KMS-11 (cell line): ENCODE measurements at regions not wholly inside any gene's neighbourhood (a gene's known extent, or its start where the extent isn't known, plus 50 kb on each side); places are given as distances from the start of the nearest gene placed in this dataset.

Experiments used
- H2AFZ ChIP-seq: fragments of 200-600 bp; sonication (generic); 2 replicates; pipeline ENCODE4 v1.6.1; 2016; ENCODE audit warnings: antibody characterized with exemption, mixed run types, low read depth
- H3K27ac ChIP-seq: fragments of 200-600 bp; sonication (generic); 2 replicates; pipeline ENCODE4 v1.6.1; 2016; ENCODE audit warnings: mild to moderate bottlenecking, mixed run types
- H3K27me3 ChIP-seq: fragments of 200-600 bp; sonication (generic); 2 replicates; pipeline ENCODE4 v1.6.1; 2017; ENCODE audit warnings: mild to moderate bottlenecking, low read depth, mixed run types, moderate library complexity; ENCODE audit not compliant: insufficient read depth
- H3K36me3 ChIP-seq: fragments of 200-600 bp; sonication (generic); 2 replicates; pipeline ENCODE4 v1.6.1; 2017; ENCODE audit warnings: mild to moderate bottlenecking, mixed run types; ENCODE audit not compliant: insufficient read depth
- H3K4me1 ChIP-seq: fragments of 200-600 bp; sonication (generic); 2 replicates; pipeline ENCODE4 v1.6.1; 2016; ENCODE audit warnings: mild to moderate bottlenecking, low read depth, mixed run types; ENCODE audit not compliant: poor library complexity, severe bottlenecking
- H3K4me2 ChIP-seq: fragments of 200-600 bp; sonication (generic); 2 replicates; pipeline ENCODE4 v1.7.0; 2016; ENCODE audit warnings: mild to moderate bottlenecking, mixed run types
- H3K4me3 ChIP-seq: fragments of 200-600 bp; sonication (generic); IDR thresholded peaks from 2 replicates; pipeline ENCODE4 v1.6.1; 2017; ENCODE audit warnings: low read depth, low read length, mixed read lengths; ENCODE audit not compliant: insufficient read depth
- H3K79me2 ChIP-seq: fragments of 200-600 bp; sonication (generic); 2 replicates; pipeline ENCODE4 v1.6.1; 2016; ENCODE audit warnings: low read depth, mixed run types; ENCODE audit not compliant: insufficient read depth
- H3K9ac ChIP-seq: fragments of 200-600 bp; sonication (generic); 2 replicates; pipeline ENCODE4 v1.6.1; 2016; ENCODE audit warnings: mild to moderate bottlenecking, mixed run types
- H4K20me1 ChIP-seq: fragments of 200-600 bp; sonication (generic); 2 replicates; pipeline ENCODE4 v1.6.1; 2016; ENCODE audit warnings: mild to moderate bottlenecking, mixed run types; ENCODE audit not compliant: insufficient read depth
- TF ChIP-seq, protein P1 (sequence below): fragments of 200-600 bp; sonication (generic); conservative IDR thresholded peaks from 2 replicates; pipeline ENCODE4 v1.6.1; 2017; ENCODE audit warnings: low read depth, mild to moderate bottlenecking, antibody characterized with exemption, low read length, moderate library complexity, mixed read lengths

DNA sequence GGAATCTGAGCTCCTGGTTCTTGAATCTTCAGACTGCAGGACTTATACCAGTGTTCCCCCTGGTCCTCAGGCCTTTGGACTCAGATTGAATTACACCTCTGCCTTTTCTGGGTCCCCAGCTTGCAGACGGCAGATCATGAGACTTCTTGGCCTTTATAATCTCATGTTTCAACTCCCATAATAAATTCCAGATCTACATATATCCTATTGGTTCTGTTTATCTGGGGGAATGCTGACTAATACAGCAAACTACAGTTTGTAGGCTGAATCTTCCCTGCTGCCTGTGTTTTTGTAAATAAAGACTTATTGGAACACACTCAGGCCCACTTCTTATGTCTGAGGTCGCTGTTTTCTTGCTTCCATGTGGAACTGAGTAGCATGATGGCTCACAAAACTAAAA lies 184.7 kb downstream of the HDGFL1 start:
- Histone ChIP-seq H3K36me3 (no peaks in the 10 kb centered on the region), H3K9ac (no peak overlapping the region), H3K79me2 (no peaks in the 10 kb centered on the region), H3K4me2 (no peak overlapping the region), H2AFZ (no peak overlapping the region), H3K27ac (no peak overlapping the region), H3K27me3 (no peaks in the 10 kb centered on the region), H3K4me1 (no peaks in the 10 kb centered on the region), H3K4me3 (no peak overlapping the region), H4K20me1 (no peaks in the 10 kb centered on the region)
- TF ChIP-seq, protein P1, sequence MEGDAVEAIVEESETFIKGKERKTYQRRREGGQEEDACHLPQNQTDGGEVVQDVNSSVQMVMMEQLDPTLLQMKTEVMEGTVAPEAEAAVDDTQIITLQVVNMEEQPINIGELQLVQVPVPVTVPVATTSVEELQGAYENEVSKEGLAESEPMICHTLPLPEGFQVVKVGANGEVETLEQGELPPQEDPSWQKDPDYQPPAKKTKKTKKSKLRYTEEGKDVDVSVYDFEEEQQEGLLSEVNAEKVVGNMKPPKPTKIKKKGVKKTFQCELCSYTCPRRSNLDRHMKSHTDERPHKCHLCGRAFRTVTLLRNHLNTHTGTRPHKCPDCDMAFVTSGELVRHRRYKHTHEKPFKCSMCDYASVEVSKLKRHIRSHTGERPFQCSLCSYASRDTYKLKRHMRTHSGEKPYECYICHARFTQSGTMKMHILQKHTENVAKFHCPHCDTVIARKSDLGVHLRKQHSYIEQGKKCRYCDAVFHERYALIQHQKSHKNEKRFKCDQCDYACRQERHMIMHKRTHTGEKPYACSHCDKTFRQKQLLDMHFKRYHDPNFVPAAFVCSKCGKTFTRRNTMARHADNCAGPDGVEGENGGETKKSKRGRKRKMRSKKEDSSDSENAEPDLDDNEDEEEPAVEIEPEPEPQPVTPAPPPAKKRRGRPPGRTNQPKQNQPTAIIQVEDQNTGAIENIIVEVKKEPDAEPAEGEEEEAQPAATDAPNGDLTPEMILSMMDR: no peak

DNA sequence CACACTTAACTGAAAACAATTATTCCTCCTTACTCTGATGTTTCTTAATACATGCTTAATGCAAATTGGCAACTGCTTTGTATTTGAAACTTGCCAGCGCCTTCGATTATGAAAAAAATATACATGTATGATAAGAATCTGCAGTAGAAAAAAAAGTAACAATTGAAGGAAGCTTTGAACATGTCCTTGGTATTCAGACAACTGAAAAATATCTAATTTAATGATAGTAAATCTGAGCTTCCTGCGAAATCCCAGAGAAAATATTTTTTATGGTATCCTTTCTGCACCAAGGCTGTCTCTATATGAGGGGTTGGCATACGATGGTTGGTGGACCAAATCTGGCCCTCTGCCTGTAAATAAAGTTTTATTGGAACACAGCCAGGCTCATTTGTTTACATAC lies 186.2 kb downstream of the HDGFL1 start:
- Histone ChIP-seq H3K4me2 (no peak overlapping the region), H3K36me3 (no peaks in the 10 kb centered on the region), H3K79me2 (no peaks in the 10 kb centered on the region), H4K20me1 (no peaks in the 10 kb centered on the region), H3K4me1 (no peaks in the 10 kb centered on the region), H3K27me3 (no peaks in the 10 kb centered on the region), H3K27ac (no peak overlapping the region), H3K9ac (no peak overlapping the region), H2AFZ (no peak overlapping the region), H3K4me3 (no peak overlapping the region)
- TF ChIP-seq, protein P1: no peak

GRCh38 chr6:22756365-22756764 lies 187.0 kb downstream of the HDGFL1 start:
- Histone ChIP-seq H3K79me2 (no peaks in the 10 kb centered on the region), H3K27me3 (no peaks in the 10 kb centered on the region), H3K9ac (no peak overlapping the region), H3K4me3 (no peak overlapping the region), H3K4me1 (no peaks in the 10 kb centered on the region), H4K20me1 (no peaks in the 10 kb centered on the region), H3K27ac (no peak overlapping the region), H3K36me3 (no peaks in the 10 kb centered on the region), H2AFZ (no peak overlapping the region), H3K4me2 (no peak overlapping the region)
- TF ChIP-seq, protein P1: no peak

- no peak overlapping the region for H2AFZ ChIP-seq
- H3K9ac ChIP-seq: no peak overlapping the region
- no peaks in the 10 kb centered on the region for H3K4me1 ChIP-seq
- H3K27ac ChIP-seq: no peak overlapping the region
- H3K4me3 ChIP-seq: no peak overlapping the region
- H3K79me2 ChIP-seq: no peaks in the 10 kb centered on the region
- no peaks in the 10 kb centered on the region for H3K27me3 ChIP-seq
- H3K36me3 ChIP-seq: no peaks in the 10 kb centered on the region
- no peaks in the 10 kb centered on the region for H4K20me1 ChIP-seq
- TF ChIP-seq, protein P1: no peak
- no peak overlapping the region for H3K4me2 ChIP-seq
These were observed 195.1 kb downstream of the HDGFL1 start for GRCh38 chr6:22764496-22764895.
